ENCODE measurements at regions not wholly inside any gene's neighbourhood (a gene's known extent, or its start where the extent isn't known, plus 50 kb on each side); places are given as distances from the start of the nearest gene placed in this dataset.

DNA sequence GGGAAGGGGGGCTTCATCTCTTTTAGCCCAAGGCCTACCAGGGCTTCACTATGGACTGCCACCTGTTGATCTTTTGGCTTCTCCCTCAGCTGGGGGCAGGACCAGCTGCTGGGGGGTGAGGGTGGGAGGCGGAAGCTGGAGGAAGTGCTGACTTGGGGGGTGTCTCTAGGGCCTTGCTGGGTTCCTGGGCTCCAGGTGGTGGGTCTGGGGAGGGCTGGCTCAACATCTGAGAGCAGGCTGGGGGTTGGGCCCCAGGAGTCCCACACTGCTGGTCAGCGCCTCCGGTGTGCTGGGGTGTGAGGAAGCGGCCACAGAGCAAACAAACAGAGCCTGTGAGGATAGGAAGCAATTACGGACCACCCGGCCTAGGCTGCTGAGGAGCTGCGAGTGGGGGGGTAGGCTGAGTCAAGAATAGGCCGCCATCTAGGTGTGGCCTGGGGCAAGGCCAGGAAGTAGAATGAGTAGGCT lies 85.7 kb downstream of the EFNB1 start:
- no peak for DNase-seq (ENCODE audit: low read depth)
- TF ChIP-seq, protein P1, sequence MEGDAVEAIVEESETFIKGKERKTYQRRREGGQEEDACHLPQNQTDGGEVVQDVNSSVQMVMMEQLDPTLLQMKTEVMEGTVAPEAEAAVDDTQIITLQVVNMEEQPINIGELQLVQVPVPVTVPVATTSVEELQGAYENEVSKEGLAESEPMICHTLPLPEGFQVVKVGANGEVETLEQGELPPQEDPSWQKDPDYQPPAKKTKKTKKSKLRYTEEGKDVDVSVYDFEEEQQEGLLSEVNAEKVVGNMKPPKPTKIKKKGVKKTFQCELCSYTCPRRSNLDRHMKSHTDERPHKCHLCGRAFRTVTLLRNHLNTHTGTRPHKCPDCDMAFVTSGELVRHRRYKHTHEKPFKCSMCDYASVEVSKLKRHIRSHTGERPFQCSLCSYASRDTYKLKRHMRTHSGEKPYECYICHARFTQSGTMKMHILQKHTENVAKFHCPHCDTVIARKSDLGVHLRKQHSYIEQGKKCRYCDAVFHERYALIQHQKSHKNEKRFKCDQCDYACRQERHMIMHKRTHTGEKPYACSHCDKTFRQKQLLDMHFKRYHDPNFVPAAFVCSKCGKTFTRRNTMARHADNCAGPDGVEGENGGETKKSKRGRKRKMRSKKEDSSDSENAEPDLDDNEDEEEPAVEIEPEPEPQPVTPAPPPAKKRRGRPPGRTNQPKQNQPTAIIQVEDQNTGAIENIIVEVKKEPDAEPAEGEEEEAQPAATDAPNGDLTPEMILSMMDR (conservative IDR thresholded peaks at IDR 0.05; ENCODE audit: low read depth, low read length), result no peak
- H3K4me3 ChIP-seq (ENCODE audit: low read depth, low read length), result no peak overlapping the region

DNA sequence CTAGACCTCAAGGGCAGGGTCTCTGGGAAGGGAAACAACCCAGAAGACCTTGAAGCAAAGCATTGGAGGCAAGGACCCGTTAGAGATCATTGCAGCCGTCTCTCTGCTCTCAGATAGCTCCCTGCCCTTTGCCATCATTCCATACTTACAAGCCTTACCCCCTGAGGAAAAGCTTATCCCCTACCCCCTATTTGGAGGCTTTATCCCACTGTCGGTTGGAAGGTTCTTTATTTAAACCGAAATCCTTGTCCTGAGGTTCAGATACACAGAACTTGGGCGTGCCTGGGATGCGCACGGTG lies 84.4 kb downstream of the EFNB1 start:
- TF ChIP-seq, protein P1 (conservative IDR thresholded peaks at IDR 0.05; ENCODE audit: low read depth, low read length), result no peak
- DNase-seq (ENCODE audit: low read depth), result no peak
- no peak overlapping the region for H3K4me3 ChIP-seq (ENCODE audit: low read depth, low read length)

GRCh38 chrX:68912113-68912512 lies 83.3 kb downstream of the EFNB1 start:
- no peak for DNase-seq (ENCODE audit: low read depth)
- TF ChIP-seq, protein P1 (conservative IDR thresholded peaks at IDR 0.05; ENCODE audit: low read depth, low read length), result no peak
- no peak overlapping the region for H3K4me3 ChIP-seq (ENCODE audit: low read depth, low read length)

DNA sequence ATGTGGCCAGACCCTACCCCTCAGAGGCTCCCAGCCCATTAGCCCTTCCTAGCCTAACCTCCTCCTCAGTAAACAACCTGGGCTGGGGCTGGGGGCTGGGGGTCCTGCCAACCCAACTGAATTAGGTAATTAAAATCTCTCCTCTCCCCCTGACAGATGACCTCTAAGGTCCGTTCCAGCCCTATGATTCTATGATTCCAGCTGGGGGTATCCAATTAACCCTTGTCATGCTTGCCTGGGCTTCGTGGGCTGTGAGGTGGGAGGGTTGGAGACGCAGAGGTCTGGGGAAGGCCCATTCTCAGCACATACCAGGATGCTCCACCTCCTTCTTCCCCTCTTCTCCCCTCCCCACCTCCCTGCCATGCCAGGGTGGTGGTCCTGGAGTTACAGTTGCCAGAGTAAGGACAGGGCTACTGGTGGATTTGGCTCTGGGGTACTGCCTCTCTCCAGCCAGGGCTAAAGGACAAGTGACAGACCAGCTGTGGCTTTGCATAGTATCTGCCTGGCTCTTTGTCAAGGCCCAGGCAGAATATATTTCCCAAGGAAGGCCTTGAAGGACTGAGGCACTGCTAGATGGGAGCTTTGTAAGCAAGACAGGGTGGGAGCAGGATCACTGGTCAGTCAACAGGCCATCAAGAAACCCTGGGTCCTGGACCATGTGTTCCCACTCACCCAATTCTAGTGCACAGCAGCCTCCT lies 82.1 kb downstream of the EFNB1 start:
- TF ChIP-seq, protein P1 (conservative IDR thresholded peaks at IDR 0.05; ENCODE audit: low read depth, low read length), result no peak
- no peak for DNase-seq (ENCODE audit: low read depth)

DNA sequence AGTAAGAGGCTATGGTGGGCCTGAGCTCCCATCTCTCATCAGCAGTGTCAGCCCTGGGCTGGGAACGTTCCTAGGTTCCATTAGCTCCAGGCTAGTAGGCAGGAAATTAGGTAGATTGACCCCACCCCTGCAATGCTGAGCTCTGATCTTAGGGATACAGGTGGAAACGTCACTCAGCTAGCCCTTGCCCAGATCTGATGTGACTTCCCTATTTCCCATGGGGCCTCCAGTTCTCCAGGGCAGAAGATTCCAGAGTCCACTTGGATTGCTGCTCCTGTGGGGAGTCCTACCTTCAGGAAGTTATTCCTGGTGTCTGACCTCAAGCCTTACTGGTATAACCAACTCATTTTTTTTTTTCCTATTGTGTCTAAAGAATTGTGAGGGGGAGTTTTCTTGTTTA lies 81.1 kb downstream of the EFNB1 start:
- TF ChIP-seq, protein P1 (conservative IDR thresholded peaks at IDR 0.05; ENCODE audit: low read depth, low read length), result no peak
- H3K4me3 ChIP-seq (ENCODE audit: low read depth, low read length), result no peak overlapping the region
- no peak for DNase-seq (ENCODE audit: low read depth)

More for the DNA sequence above, 82.1 kb downstream of the EFNB1 start:
- no peak overlapping the region for H3K4me3 ChIP-seq (ENCODE audit: low read depth, low read length)

DNA sequence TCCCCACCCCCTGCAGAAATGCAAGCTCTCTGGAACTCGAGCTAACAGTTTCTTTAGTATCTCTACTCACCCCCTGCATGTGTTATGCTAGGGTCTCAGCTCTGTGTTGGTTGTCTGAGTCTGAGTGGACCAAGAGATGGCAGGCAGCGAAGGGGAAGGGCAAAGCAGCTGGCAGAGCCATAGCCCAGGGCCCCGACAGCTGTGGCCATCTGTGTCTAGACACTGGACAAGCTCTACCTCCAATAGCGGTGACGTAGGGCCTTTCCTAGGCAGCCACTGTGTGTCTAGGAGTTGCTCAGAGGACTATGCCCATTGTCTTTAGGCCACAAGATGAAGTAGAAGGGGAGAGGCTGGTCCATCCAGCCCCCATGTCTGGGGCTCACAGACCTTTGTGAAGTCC lies 79.2 kb downstream of the EFNB1 start:
- DNase-seq (ENCODE audit: low read depth), result no peak
- TF ChIP-seq, protein P1 (conservative IDR thresholded peaks at IDR 0.05; ENCODE audit: low read depth, low read length), result no peak
- H3K4me3 ChIP-seq (ENCODE audit: low read depth, low read length), result no peak overlapping the region
